Astrocyte (in vitro differentiated cells and primary cell): ENCODE measurements at regions not wholly inside any gene's neighbourhood (a gene's known extent, or its start where the extent isn't known, plus 50 kb on each side); places are given as distances from the start of the nearest gene placed in this dataset.

Source experiments
- DNase-seq: peaks from one replicate; pipeline ENCODE4 v3.0.0-alpha.2; 2010; ENCODE audit warnings: low read depth
- FAIRE-seq: peaks from 2 replicates; lab custom pipeline; 2011; peaks lifted over from hg19 to GRCh38; lab: Jason Lieb, UNC
- H2AFZ ChIP-seq: 2 replicates; pipeline ENCODE4 v1.6.0; 2012; ENCODE audit warnings: low read depth, low read length, inconsistent platforms
- H3K27ac ChIP-seq: 2 replicates; pipeline ENCODE4 v1.5.1; 2011; ENCODE audit warnings: low read depth, low read length, inconsistent platforms
- H3K27me3 ChIP-seq: 2 replicates; pipeline ENCODE4 v1.6.0; 2011; ENCODE audit warnings: low read length, inconsistent platforms; ENCODE audit not compliant: insufficient read depth
- H3K36me3 ChIP-seq: 2 replicates; pipeline ENCODE4 v1.5.1; 2011; ENCODE audit warnings: low read length, inconsistent platforms; ENCODE audit not compliant: insufficient read depth
- H3K4me1 ChIP-seq: 2 replicates; pipeline ENCODE4 v1.5.1; 2011; ENCODE audit warnings: low read length, inconsistent platforms; ENCODE audit not compliant: insufficient read depth
- H3K4me2 ChIP-seq: 2 replicates; pipeline ENCODE4 v1.6.0; 2012; ENCODE audit warnings: low read length, inconsistent platforms
- H3K4me3 ChIP-seq: 2 replicates; pipeline ENCODE4 v1.5.1; 2011; ENCODE audit warnings: low read depth, mild to moderate bottlenecking, low read length, inconsistent platforms; ENCODE audit not compliant: insufficient read depth
- H3K79me2 ChIP-seq: 2 replicates; pipeline ENCODE4 v1.6.0; 2012; ENCODE audit warnings: mild to moderate bottlenecking, low read length, inconsistent platforms; ENCODE audit not compliant: insufficient read depth
- H3K9ac ChIP-seq: 2 replicates; pipeline ENCODE4 v1.6.0; 2012; ENCODE audit warnings: mild to moderate bottlenecking, low read length, inconsistent platforms
- H3K9me3 ChIP-seq: 2 replicates; pipeline ENCODE4 v1.5.1; 2012; ENCODE audit warnings: low read depth, mild to moderate bottlenecking, low read length, inconsistent platforms; ENCODE audit not compliant: insufficient read depth
- H4K20me1 ChIP-seq: 2 replicates; pipeline ENCODE4 v1.6.0; 2012; ENCODE audit warnings: low read length, inconsistent platforms; ENCODE audit not compliant: insufficient read depth
- H3K27ac Mint-ChIP-seq: one replicate; pipeline ENCODE4 v1.8.0; 2021; ENCODE audit warnings: mild to moderate bottlenecking, mixed read lengths; ENCODE audit not compliant: unreplicated experiment
- H3K27me3 Mint-ChIP-seq: one replicate; pipeline ENCODE4 v1.8.0; 2021; ENCODE audit warnings: low read depth, mixed read lengths; ENCODE audit not compliant: unreplicated experiment
- H3K36me3 Mint-ChIP-seq: one replicate; pipeline ENCODE4 v1.8.0; 2021; ENCODE audit warnings: low read depth, mixed read lengths; ENCODE audit not compliant: unreplicated experiment
- H3K4me1 Mint-ChIP-seq: one replicate; pipeline ENCODE4 v1.8.0; 2021; ENCODE audit warnings: low read depth, mixed read lengths; ENCODE audit not compliant: unreplicated experiment
- H3K4me3 Mint-ChIP-seq: one replicate; pipeline ENCODE4 v1.8.0; 2021; ENCODE audit warnings: mild to moderate bottlenecking, moderate library complexity, mixed read lengths; ENCODE audit not compliant: unreplicated experiment
- H3K9me3 Mint-ChIP-seq: one replicate; pipeline ENCODE4 v1.8.0; 2021; ENCODE audit warnings: mild to moderate bottlenecking, mixed read lengths; ENCODE audit not compliant: unreplicated experiment
- CTCF ChIP-seq: IDR thresholded peaks from 2 replicates; pipeline ENCODE4 v1.5.1; 2011; ENCODE audit warnings: low read depth, mild to moderate bottlenecking, inconsistent platforms, low read length, moderate library complexity; ENCODE audit not compliant: insufficient read depth
- EZH2 ChIP-seq: IDR thresholded peaks from 2 replicates; pipeline ENCODE4 v1.6.1; 2012; ENCODE audit warnings: mild to moderate bottlenecking, low read length, inconsistent platforms; ENCODE audit not compliant: insufficient read depth

- Histone ChIP-seq H3K36me3 (no peaks in the 10 kb centered on the region), H3K4me1 (no peaks in the 10 kb centered on the region), H3K9me3 (no peaks in the 10 kb centered on the region), H3K27ac (no peak overlapping the region), H2AFZ (no peak overlapping the region), H3K4me2 (no peak overlapping the region), H3K9ac (no peak overlapping the region), H3K27me3 (no peaks in the 10 kb centered on the region), H4K20me1 (no peaks in the 10 kb centered on the region), H3K79me2 (no peaks in the 10 kb centered on the region), H3K4me3 (no peak overlapping the region)
- Mint-ChIP-seq H3K36me3 (no peaks in the 10 kb centered on the region), H3K4me3 (no peak overlapping the region), H3K27ac (no peak overlapping the region), H3K4me1 (no peaks in the 10 kb centered on the region), H3K9me3 (no peaks in the 10 kb centered on the region), H3K27me3 (no peaks in the 10 kb centered on the region)
- TF ChIP-seq CTCF (no peak), EZH2 (no peak)
- no peak for DNase-seq
- no peak for FAIRE-seq
These were observed 431.6 kb upstream of the C9orf72 start for GRCh38 chr9:28004900-28005299.

GRCh38 chr9:28005779-28006178 lies 432.5 kb upstream of the C9orf72 start:
- H3K9me3 ChIP-seq, result no peaks in the 10 kb centered on the region
- H3K9ac ChIP-seq, result no peak overlapping the region
- H3K4me1 Mint-ChIP-seq, result no peaks in the 10 kb centered on the region
- H3K27ac ChIP-seq, result no peak overlapping the region
- H3K79me2 ChIP-seq, result no peaks in the 10 kb centered on the region
- no peaks in the 10 kb centered on the region for H3K9me3 Mint-ChIP-seq
- H3K27me3 Mint-ChIP-seq, result no peaks in the 10 kb centered on the region
- no peak for FAIRE-seq
- no peaks in the 10 kb centered on the region for H3K36me3 Mint-ChIP-seq
- no peak overlapping the region for H3K4me3 ChIP-seq
- no peaks in the 10 kb centered on the region for H4K20me1 ChIP-seq
- no peak overlapping the region for H3K4me3 Mint-ChIP-seq
- H3K27me3 ChIP-seq, result no peaks in the 10 kb centered on the region
- no peak overlapping the region for H3K27ac Mint-ChIP-seq
- DNase-seq, result no peak
- TF ChIP-seq EZH2 (no peak), CTCF (no peak)
- no peaks in the 10 kb centered on the region for H3K4me1 ChIP-seq
- no peaks in the 10 kb centered on the region for H3K36me3 ChIP-seq
- no peak overlapping the region for H3K4me2 ChIP-seq
- no peak overlapping the region for H2AFZ ChIP-seq

GRCh38 chr9:28007097-28007817 lies 434.0 kb upstream of the C9orf72 start:
- no peak for TF ChIP-seq CTCF
- no peak for TF ChIP-seq EZH2
- Histone ChIP-seq H3K27ac (no peak overlapping the region), H3K4me2 (no peak overlapping the region), H3K79me2 (no peaks in the 10 kb centered on the region), H2AFZ (no peak overlapping the region), H3K4me1 (no peaks in the 10 kb centered on the region), H4K20me1 (no peaks in the 10 kb centered on the region), H3K27me3 (no peaks in the 10 kb centered on the region), H3K4me3 (no peak overlapping the region), H3K9me3 (no peaks in the 10 kb centered on the region), H3K36me3 (no peaks in the 10 kb centered on the region), H3K9ac (no peak overlapping the region)
- Mint-ChIP-seq H3K4me3 (no peak overlapping the region), H3K9me3 (no peaks in the 10 kb centered on the region), H3K36me3 (no peaks in the 10 kb centered on the region), H3K4me1 (no peaks in the 10 kb centered on the region), H3K27me3 (no peaks in the 10 kb centered on the region), H3K27ac (no peak overlapping the region)
- FAIRE-seq, result no peak
- no peak for DNase-seq
